HepG2 (cell line): ENCODE measurements at regions not wholly inside any gene's neighbourhood (a gene's known extent, or its start where the extent isn't known, plus 50 kb on each side); places are given as distances from the start of the nearest gene placed in this dataset.

ENCODE experiments used
- ATAC-seq: fragments of 200-7000 bp; cut with Tn5 transposase; 3 replicates; pipeline ENCODE4 v1.9.1; 2020; ENCODE audit warnings: mild to moderate bottlenecking, moderate library complexity
- BruUV-seq: library from RNA; stranded (reverse); fragments of 400-500 nt; replicated peaks from 2 replicates; lab custom pipeline; 2021; lab: Mats Ljungman, UMichigan
- CTCF ChIA-PET: fragments of 300-600 bp; formaldehyde crosslinking; extraction: SDS; loops from one replicate; lab custom pipeline; 2021; ENCODE audit warnings: low total read pairs, inconsistent platforms, low intra/inter-chr PET ratio; lab: Yijun Ruan, JAX
- POLR2A ChIA-PET: fragments of 350-600 bp; sonication (Branson Sonifier 250); formaldehyde crosslinking; loops from one replicate; lab custom pipeline; 2020; ENCODE audit warnings: antibody characterized with exemption, inconsistent platforms; lab: Yijun Ruan, JAX
- DNase-seq: peaks from one replicate; pipeline ENCODE4 v3.0.0-alpha.2; 2015; ENCODE audit warnings: low spot score
- FAIRE-seq: peaks from 3 replicates; lab custom pipeline; 2011; peaks lifted over from hg19 to GRCh38; lab: Jason Lieb, UNC
- H2AFZ ChIP-seq: one replicate; pipeline ENCODE4 v1.6.1; 2011; ENCODE audit warnings: low read length, inconsistent platforms
- H3K27ac ChIP-seq: fragments of 300-600 bp; 3 replicates; pipeline ENCODE4 v1.8.0; 2011; ENCODE audit warnings: mixed run types, mild to moderate bottlenecking, mixed read lengths, low read length, inconsistent platforms; ENCODE audit not compliant: insufficient read depth; ENCODE audit errors: extremely low read length
- H3K27me3 ChIP-seq, 2 experiments: fragments of 200-600 bp in 1 of 2; 2 replicates in 1 of 2; 3 replicates in 1 of 2; pipeline versions ENCODE4 v1.6.0 to v1.8.0; 2011; ENCODE audit warnings: low read length in 2 of 2, mild to moderate bottlenecking in 2 of 2, moderate library complexity in 2 of 2, inconsistent platforms in 1 of 2; ENCODE audit not compliant: insufficient read depth in 2 of 2, control insufficient read depth in 1 of 2
- H3K36me3 ChIP-seq, 2 experiments: fragments of 200-600 bp in 1 of 2; replicated peaks in 1 of 2; 2 replicates in 1 of 2; 3 replicates in 1 of 2; pipeline versions ENCODE4 v1.5.1 to v1.8.0; 2011; ENCODE audit warnings: low read length in 2 of 2, inconsistent platforms in 1 of 2; ENCODE audit not compliant: insufficient read depth in 2 of 2, control insufficient read depth in 1 of 2
- H3K4me1 ChIP-seq: 2 replicates; pipeline ENCODE4 v1.5.1; 2012; ENCODE audit warnings: low read length, inconsistent platforms; ENCODE audit not compliant: insufficient read depth
- H3K4me2 ChIP-seq: 2 replicates; pipeline ENCODE4 v1.6.0; 2011; ENCODE audit warnings: low read depth, low read length, inconsistent platforms
- H3K4me3 ChIP-seq, 3 experiments: fragments of 200-600 bp in 1 of 3; sonication (generic), shearing (Covaris generic) in 1 of 3; replicated peaks in 1 of 3; 2 replicates each; pipeline ENCODE4 v1.5.1; 2011 to 2016; ENCODE audit warnings: low read length in 3 of 3, inconsistent platforms in 2 of 3, low read depth in 2 of 3, mild to moderate bottlenecking in 2 of 3, control low read depth in 1 of 3, mixed read lengths in 1 of 3; ENCODE audit not compliant: insufficient read depth in 1 of 3
- H3K79me2 ChIP-seq: one replicate; pipeline ENCODE4 v1.6.1; 2011; ENCODE audit warnings: low read length, inconsistent platforms; ENCODE audit not compliant: insufficient read depth
- H3K9ac ChIP-seq: 2 replicates; pipeline ENCODE4 v1.6.0; 2011; ENCODE audit warnings: mild to moderate bottlenecking, low read depth, low read length, inconsistent platforms; ENCODE audit not compliant: insufficient read depth
- H3K9me3 ChIP-seq: 2 replicates; pipeline ENCODE4 v1.5.1; 2012; ENCODE audit warnings: mild to moderate bottlenecking, low read length
- H4K20me1 ChIP-seq: 2 replicates; pipeline ENCODE4 v1.6.0; 2011; ENCODE audit warnings: inconsistent platforms, mild to moderate bottlenecking, low read length, moderate library complexity; ENCODE audit not compliant: insufficient read depth
- ARID3A ChIP-seq: IDR thresholded peaks from 2 replicates; pipeline ENCODE4 v1.6.1; 2012; ENCODE audit warnings: low read depth, low read length, improper control_type of control experiment
- CTCF ChIP-seq: sonication (generic); formaldehyde crosslinking; IDR thresholded peaks from 2 replicates; pipeline ENCODE4 v1.5.0; 2020; ENCODE audit warnings: mild to moderate bottlenecking, missing genetic modification reagents, moderate library complexity
- ERF ChIP-seq: IDR thresholded peaks from 2 replicates; pipeline ENCODE4 v1.6.1; 2018; ENCODE audit warnings: missing biosample characterization, missing genetic modification reagents
- FOXA3 ChIP-seq: IDR thresholded peaks from 2 replicates; pipeline ENCODE4 v1.6.1; 2016; ENCODE audit warnings: missing genetic modification reagents, missing compliant biosample characterization
- SMC3 ChIP-seq: IDR thresholded peaks from 2 replicates; pipeline ENCODE4 v1.6.1; 2011; ENCODE audit warnings: low read length, improper control_type of control experiment
- STAG1 ChIP-seq: sonication (generic); formaldehyde crosslinking; IDR thresholded peaks from 2 replicates; pipeline ENCODE4 v1.4.0; 2020; ENCODE audit warnings: missing genetic modification reagents
- ZNF230 ChIP-seq: sonication (generic); formaldehyde crosslinking; IDR thresholded peaks from 2 replicates; pipeline ENCODE4 v1.4.0; 2020; ENCODE audit warnings: mild to moderate bottlenecking, missing genetic modification reagents
- ZNF501 ChIP-seq: sonication (generic); formaldehyde crosslinking; IDR thresholded peaks from 2 replicates; pipeline ENCODE4 v1.5.1; 2020; ENCODE audit warnings: mild to moderate bottlenecking, moderate library complexity, missing genetic modification reagents
- ZNF850 ChIP-seq: sonication (generic); formaldehyde crosslinking; conservative IDR thresholded peaks from 2 replicates; pipeline ENCODE4 v1.9.0; 2021; ENCODE audit warnings: mild to moderate bottlenecking, missing genetic modification reagents
- whole genome bisulfite sequencing: methylation state at CpG from one replicate; pipeline ENCODE4 v1.1.6; 2017; ENCODE audit warnings: low lambda C conversion rate; 5-methylcytosine and 5-hydroxymethylcytosine counted together
- in situ Hi-C: cut with HindIII; loops from 2 replicates; pipeline ENCODE4 v1.10.0; 2017; ENCODE audit warnings: low pct_unique_long_range_greater_than_20kb; ENCODE audit not compliant: extremely low pct_ligation_motif_present
- intact Hi-C: fragments of 100-400 bp; cut with micrococcal nuclease; formaldehyde crosslinking; loops from one replicate; pipeline ENCODE4 v1.10.0; 2022; ENCODE audit not compliant: unreplicated experiment

GRCh38 chr7:55280031-55280454 lies 85.1 kb upstream of the LANCL2 start:
- H3K27ac ChIP-seq, result no peak overlapping the region
- no peaks in the 10 kb centered on the region for H3K4me1 ChIP-seq
- intact Hi-C loops, result loop anchor here (1.0 to 10.0 kb wide), 2 partner anchors 65 to 135 kb away; no protein-coding TSS in a partner anchor
- in situ Hi-C loops, result no loop called here
- ChIA-PET CTCF (interaction anchor here (1.2 to 3.2 kb wide), 2 partner anchors 135 to 153 kb away, joined by 3 to 31 read pairs; no protein-coding TSS in a partner anchor), POLR2A (no interaction called here)
- H3K4me2 ChIP-seq, result peak overlapping the region; percentile 75; the same call in 1 of the 2 replicates
- H3K79me2 ChIP-seq, result no peaks in the 10 kb centered on the region
- H3K4me3 ChIP-seq, result no peak overlapping the region
- no peaks in the 10 kb centered on the region for H4K20me1 ChIP-seq
- no TSS peak for BruUV-seq
- H3K9ac ChIP-seq, result no peak overlapping the region
- FAIRE-seq (peak; percentile 66), ATAC-seq (peak; percentile 93), DNase-seq (peak; percentile 55)
- peaks cover 0 to 22% of the 10 kb centered on the region in 2 experiments; a peak in 3 of 5 replicates for H3K27me3 ChIP-seq
- H3K9me3 ChIP-seq, result no peaks in the 10 kb centered on the region
- WGBS, result 3% methylated on average over 3 of the region's 3 CpGs
- no peak overlapping the region for H2AFZ ChIP-seq
- no peaks in the 10 kb centered on the region for H3K36me3 ChIP-seq
- TF ChIP-seq STAG1 (CRISPR knock-in tag) (peak; percentile 89), ERF (CRISPR knock-in tag) (0 out of 2 replicates have a peak, but pooled peaks have one; percentile 34), ZNF850 (no peak), ZNF501 (CRISPR knock-in tag) (0 out of 2 replicates have a peak, but pooled peaks have one; percentile 28), CTCF (CRISPR knock-in tag) (peak; percentile 86), SMC3 (peak; percentile 75), FOXA3 (CRISPR knock-in tag) (no peak), ARID3A (peak; percentile 45; the same call in 1 of the 2 replicates), ZNF230 (CRISPR knock-in tag) (peak; percentile 87; the same call in 1 of the 2 replicates)
